ENCODE measurements at regions not wholly inside any gene's neighbourhood (a gene's known extent, or its start where the extent isn't known, plus 50 kb on each side); places are given as distances from the start of the nearest gene placed in this dataset.

DNA sequence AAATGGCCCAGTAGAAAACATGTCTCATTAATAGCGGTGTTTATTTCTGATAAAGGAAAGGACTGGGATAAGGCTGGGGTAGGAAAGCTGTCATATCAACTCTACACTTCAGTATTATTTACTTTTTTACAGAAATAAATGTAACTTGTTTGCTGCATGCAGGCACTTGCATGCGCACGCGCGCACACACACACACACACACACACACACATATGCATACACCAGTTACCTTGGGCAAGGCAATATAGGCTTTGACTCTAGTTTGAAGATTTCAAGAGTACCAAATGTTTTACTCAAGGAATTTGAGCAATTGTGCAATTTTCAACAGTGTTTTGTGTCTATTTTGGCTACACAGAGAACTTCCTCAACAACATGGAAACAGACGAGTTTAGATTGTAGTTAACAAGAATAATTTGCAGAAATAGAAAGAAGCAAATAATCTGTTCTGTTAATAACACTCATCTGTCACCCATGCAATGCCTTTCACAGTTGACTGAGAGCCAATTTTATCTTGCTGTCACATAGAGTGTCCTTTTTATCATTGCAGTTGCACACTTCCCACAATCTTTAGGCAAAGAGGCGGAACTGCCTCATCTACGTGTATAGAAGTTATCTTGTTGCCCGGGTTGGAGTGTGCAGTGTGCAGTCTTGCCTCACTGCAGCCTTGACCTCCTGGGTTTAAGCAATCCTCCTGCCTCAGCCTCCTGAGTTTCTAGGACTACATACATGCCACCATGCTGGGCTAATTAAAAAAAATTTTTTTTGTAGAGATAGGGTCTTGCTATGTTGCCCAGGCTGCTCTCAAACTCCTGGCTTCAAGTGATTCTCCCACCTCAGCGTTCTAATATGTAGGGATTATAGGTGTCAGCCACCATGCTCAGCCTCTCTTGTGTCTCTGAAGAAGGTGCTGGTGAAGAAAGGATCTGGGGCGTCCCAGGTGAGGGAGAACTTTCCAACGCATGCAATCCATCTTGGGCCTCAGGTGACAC, 64.6 kb upstream of the GPCPD1 start:
- H4K8ac ChIP-seq (ENCODE audit: extremely low read depth, insufficient read depth, low read length): no peak overlapping the region
- no peak overlapping the region for H3K14ac ChIP-seq (ENCODE audit: insufficient read length)
- H2BK12ac ChIP-seq (ENCODE audit: low read depth, low read length): no peak overlapping the region
- no peaks in the 10 kb centered on the region for H3K27me3 ChIP-seq (replicated peaks in 1 of 4; ENCODE audit: control insufficient read depth in 3 of 4, extremely low read depth in 1 of 4, insufficient read depth in 3 of 4, low read length in 3 of 4)
- 87% methylated on average over 12 of the region's 12 CpGs; no CpG with 5 or more reads in 1 of the 2 experiments for WGBS, 2 experiments (ENCODE audit: extremely low coverage in 1 of 2, insufficient coverage in 1 of 2, insufficient read length in 1 of 2, insufficient replicate concordance in 2 of 2, low coverage in 1 of 2, low lambda C conversion rate in 2 of 2, missing lambda C conversion rate in 1 of 2)
- no peak overlapping the region for H3K4me2 ChIP-seq (ENCODE audit: insufficient read depth in 1 of 2, low read depth in 2 of 2, low read length in 2 of 2)
- H3K56ac ChIP-seq (replicated peaks; ENCODE audit: insufficient read length, low read depth, low read length): no peak overlapping the region
- no peak for FAIRE-seq
- H4K91ac ChIP-seq (replicated peaks; ENCODE audit: insufficient read length, low read length): no peak overlapping the region
- H3K18ac ChIP-seq (ENCODE audit: extremely low read depth, low read length): no peak overlapping the region
- H3K36me3 ChIP-seq (ENCODE audit: control insufficient read depth in 2 of 4, insufficient read depth in 4 of 4, low read length in 3 of 4): no peaks in the 10 kb centered on the region
- no peak overlapping the region for H3K23ac ChIP-seq (ENCODE audit: insufficient read length)
- no peaks in the 10 kb centered on the region for H3K79me2 ChIP-seq (ENCODE audit: control insufficient read depth in 1 of 2, insufficient read depth in 2 of 2, low read length in 2 of 2)
- CTCF ChIA-PET (ENCODE audit: partially characterized antibody): no interaction called here
- no peak overlapping the region for H2AK5ac ChIP-seq (ENCODE audit: low read depth, low read length)
- POLR2A ChIA-PET (ENCODE audit: partially characterized antibody): no interaction called here
- no peak overlapping the region for H3K27ac ChIP-seq (ENCODE audit: low read depth, low read length)
- H3K4me3 ChIP-seq (ENCODE audit: extremely low read depth in 1 of 4, insufficient read depth in 2 of 4, low read depth in 3 of 4, low read length in 4 of 4): no peak overlapping the region
- no peaks in the 10 kb centered on the region for H3K4me1 ChIP-seq (replicated peaks in 1 of 4; ENCODE audit: control insufficient read depth in 3 of 4, insufficient read depth in 4 of 4, low read length in 3 of 4)
- no peak overlapping the region for H3K9ac ChIP-seq (replicated peaks in 1 of 4; ENCODE audit: extremely low read depth in 1 of 4, low read depth in 3 of 4, low read length in 3 of 4)
- H3K23me2 ChIP-seq (ENCODE audit: low read depth, low read length): no peaks in the 10 kb centered on the region
- H2AFZ ChIP-seq (ENCODE audit: low read length): no peak overlapping the region
- H2BK5ac ChIP-seq (ENCODE audit: low read depth, low read length): no peak overlapping the region
- H2BK15ac ChIP-seq (ENCODE audit: low read length): no peak overlapping the region
- no peak for TF ChIP-seq BACH1 (IDR thresholded peaks at IDR 0.05; ENCODE audit: low read length)
- TF ChIP-seq GTF2F1 (IDR thresholded peaks at IDR 0.05; ENCODE audit: borderline replicate concordance, low read depth, low read length): no peak
- TF ChIP-seq SIX5 (IDR thresholded peaks at IDR 0.05; ENCODE audit: low read depth, low read length): no peak
- TF ChIP-seq TCF12 (IDR thresholded peaks at IDR 0.05; ENCODE audit: low read depth, low read length): no peak
- no peak for TF ChIP-seq RNF2 (IDR thresholded peaks at IDR 0.05; ENCODE audit: borderline replicate concordance, low read depth, low read length, missing control alignments, poor library complexity, severe bottlenecking)
- no peak overlapping the region for H4K5ac ChIP-seq (ENCODE audit: insufficient read length, low read depth, low read length)
- H2BK120ac ChIP-seq (replicated peaks; ENCODE audit: low read depth, low read length): no peak overlapping the region
- no peaks in the 10 kb centered on the region for H4K20me1 ChIP-seq (replicated peaks in 1 of 2; ENCODE audit: control insufficient read depth in 1 of 2, insufficient read depth in 2 of 2, low read length in 2 of 2)
- no peaks in the 10 kb centered on the region for H3K79me1 ChIP-seq (ENCODE audit: low read depth, low read length)
- H3K9me3 ChIP-seq (ENCODE audit: insufficient read depth in 2 of 2, low read depth in 1 of 2, low read length in 1 of 2): no peaks in the 10 kb centered on the region
- no peak overlapping the region for H3K4ac ChIP-seq (replicated peaks; ENCODE audit: insufficient read length, low read depth, low read length)
- no peak for DNase-seq (ENCODE audit: low read depth in 1 of 2, low spot score in 2 of 2)
- no peak overlapping the region for H2BK20ac ChIP-seq (ENCODE audit: low read length)

All from H1 (cell line).